Prostate gland (tissue), 2 donors: ENCODE measurements at regions not wholly inside any gene's neighbourhood (a gene's known extent, or its start where the extent isn't known, plus 50 kb on each side); places are given as distances from the start of the nearest gene placed in this dataset.

ENCODE experiments used
- POLR2A ChIP-seq: fragments of 450-650 bp; IDR thresholded peaks from one replicate; pipeline ENCODE4 v1.6.1; 2016; ENCODE audit warnings: antibody characterized with exemption, mild to moderate bottlenecking
- POLR2AphosphoS5 ChIP-seq: sonication (generic); formaldehyde crosslinking; IDR thresholded peaks from one replicate; pipeline ENCODE4 v1.6.1; 2017; ENCODE audit warnings: antibody characterized with exemption
- TF ChIP-seq, protein P1 (sequence below), 4 experiments: fragments of 200-600 bp in 2 of 4; fragments of 450-650 bp in 2 of 4; sonication (generic) in 2 of 4; IDR thresholded peaks; 1 replicate in 3 of 4; 2 replicates in 1 of 4; pipeline ENCODE4 v1.5.1; 2016 to 2019; ENCODE audit warnings: antibody characterized with exemption in 4 of 4, mild to moderate bottlenecking in 2 of 4, moderate library complexity in 2 of 4

DNA sequence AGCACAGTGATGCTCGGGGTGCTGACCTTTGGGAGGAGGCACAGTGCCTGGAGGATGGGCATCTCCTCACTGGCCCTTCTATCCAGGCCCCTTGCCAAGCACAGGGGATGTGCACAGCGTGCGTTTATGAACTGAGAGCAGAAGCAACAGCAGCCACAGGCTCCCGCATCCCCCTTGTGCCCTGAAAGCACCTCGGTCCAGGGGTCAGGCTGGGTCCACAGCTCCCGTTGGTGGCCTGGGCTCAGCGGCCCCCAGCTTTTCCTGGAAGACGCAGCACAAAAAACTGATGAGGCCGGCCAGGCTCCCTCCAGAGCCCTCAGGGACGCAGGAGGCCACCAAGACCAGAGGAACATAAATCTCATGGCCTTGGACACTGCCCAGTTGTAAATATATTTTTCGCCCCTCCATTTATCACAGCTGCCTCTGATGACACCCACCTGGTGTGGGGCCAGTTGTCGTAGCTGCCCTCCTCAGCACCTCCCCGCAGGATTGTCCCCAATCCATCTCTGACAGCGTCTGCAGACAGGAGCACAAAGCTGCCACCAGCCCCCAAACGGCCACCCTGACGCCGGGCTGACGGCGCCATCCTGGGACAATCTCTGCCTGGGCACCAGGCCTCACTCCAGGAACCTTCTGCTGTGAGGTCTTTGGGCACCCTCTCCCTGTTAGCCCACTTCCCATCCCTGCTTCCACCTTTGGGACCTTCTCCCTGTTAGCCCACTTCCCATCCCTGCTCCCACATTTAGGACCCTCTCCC is 203.1 kb downstream of the BRD1 start:
- TF ChIP-seq, protein P1, sequence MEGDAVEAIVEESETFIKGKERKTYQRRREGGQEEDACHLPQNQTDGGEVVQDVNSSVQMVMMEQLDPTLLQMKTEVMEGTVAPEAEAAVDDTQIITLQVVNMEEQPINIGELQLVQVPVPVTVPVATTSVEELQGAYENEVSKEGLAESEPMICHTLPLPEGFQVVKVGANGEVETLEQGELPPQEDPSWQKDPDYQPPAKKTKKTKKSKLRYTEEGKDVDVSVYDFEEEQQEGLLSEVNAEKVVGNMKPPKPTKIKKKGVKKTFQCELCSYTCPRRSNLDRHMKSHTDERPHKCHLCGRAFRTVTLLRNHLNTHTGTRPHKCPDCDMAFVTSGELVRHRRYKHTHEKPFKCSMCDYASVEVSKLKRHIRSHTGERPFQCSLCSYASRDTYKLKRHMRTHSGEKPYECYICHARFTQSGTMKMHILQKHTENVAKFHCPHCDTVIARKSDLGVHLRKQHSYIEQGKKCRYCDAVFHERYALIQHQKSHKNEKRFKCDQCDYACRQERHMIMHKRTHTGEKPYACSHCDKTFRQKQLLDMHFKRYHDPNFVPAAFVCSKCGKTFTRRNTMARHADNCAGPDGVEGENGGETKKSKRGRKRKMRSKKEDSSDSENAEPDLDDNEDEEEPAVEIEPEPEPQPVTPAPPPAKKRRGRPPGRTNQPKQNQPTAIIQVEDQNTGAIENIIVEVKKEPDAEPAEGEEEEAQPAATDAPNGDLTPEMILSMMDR (IDR thresholded peaks at IDR 0.05), result no peak
- TF ChIP-seq POLR2A (no peak), POLR2AphosphoS5 (no peak)
